HG03175 (cell line): ENCODE measurements at regions not wholly inside any gene's neighbourhood (a gene's known extent, or its start where the extent isn't known, plus 50 kb on each side); places are given as distances from the start of the nearest gene placed in this dataset.

ENCODE experiments used
- ATAC-seq: cut with Tn5 transposase; IDR thresholded peaks from one replicate; pipeline ENCODE4 v1.9.1; 2021; ENCODE audit warnings: mild to moderate bottlenecking, moderate library complexity; ENCODE audit not compliant: unreplicated experiment

GRCh38 chr2:83695037-83695436 lies 764.0 kb downstream of the SUCLG1 start:
- no peak for ATAC-seq

GRCh38 chr2:83689402-83689801 lies 769.7 kb downstream of the SUCLG1 start:
- ATAC-seq, result no peak

- no peak for ATAC-seq
These were observed 772.2 kb downstream of the SUCLG1 start for GRCh38 chr2:83686863-83687262.

- no peak for ATAC-seq
These were observed 785.0 kb downstream of the SUCLG1 start for GRCh38 chr2:83674050-83674449.

- no peak for ATAC-seq
These were observed 793.2 kb downstream of the SUCLG1 start for GRCh38 chr2:83665894-83666293.

GRCh38 chr2:83665154-83665553 lies 793.9 kb downstream of the SUCLG1 start:
- ATAC-seq, result no peak

GRCh38 chr2:83661711-83662110 lies 797.4 kb downstream of the SUCLG1 start:
- ATAC-seq, result no peak

- no peak for ATAC-seq
These were observed 804.9 kb downstream of the SUCLG1 start for GRCh38 chr2:83654091-83654611.

- ATAC-seq, result no peak
These were observed 808.2 kb downstream of the SUCLG1 start for GRCh38 chr2:83650898-83651297.

- ATAC-seq, result no peak
These were observed 808.9 kb downstream of the SUCLG1 start for GRCh38 chr2:83650161-83650560.

GRCh38 chr2:83640506-83640905 lies 818.6 kb downstream of the SUCLG1 start:
- no peak for ATAC-seq

- ATAC-seq, result no peak
These were observed 825.7 kb downstream of the SUCLG1 start for GRCh38 chr2:83633423-83633822.

GRCh38 chr2:83630351-83630750 lies 828.7 kb downstream of the SUCLG1 start:
- no peak for ATAC-seq

- no peak for ATAC-seq
These were observed 843.6 kb downstream of the SUCLG1 start for GRCh38 chr2:83615511-83615910.

GRCh38 chr2:83613178-83613577 lies 845.9 kb downstream of the SUCLG1 start:
- ATAC-seq, result no peak

- no peak for ATAC-seq
These were observed 856.3 kb downstream of the SUCLG1 start for GRCh38 chr2:83602753-83603152.

GRCh38 chr2:83596592-83597282 lies 862.3 kb downstream of the SUCLG1 start:
- ATAC-seq, result no peak

GRCh38 chr2:83595926-83596325 lies 863.2 kb downstream of the SUCLG1 start:
- no peak for ATAC-seq

GRCh38 chr2:83595121-83595690 lies 863.9 kb downstream of the SUCLG1 start:
- ATAC-seq, result no peak

GRCh38 chr2:83594241-83595120 lies 864.6 kb downstream of the SUCLG1 start:
- no peak for ATAC-seq

GRCh38 chr2:83587309-83587708 lies 871.8 kb downstream of the SUCLG1 start:
- no peak for ATAC-seq

GRCh38 chr2:83585250-83585649 lies 873.8 kb downstream of the SUCLG1 start:
- no peak for ATAC-seq
